Stimulated activated CD8-positive, alpha-beta memory T cell treated with anti-CD3 and anti-CD28 coated beads, Interleukin-12 subunit alpha, Interleukin-12 subunit beta, amount 100 ng/mL, for 24 hours (primary cell): ENCODE measurements at regions not wholly inside any gene's neighbourhood (a gene's known extent, or its start where the extent isn't known, plus 50 kb on each side); places are given as distances from the start of the nearest gene placed in this dataset.
"Not testable (repeated sequence)": the region's sequence is repeated elsewhere in the genome, so short reads cannot be mapped to it uniquely, and the experiment has no call there.

Experiments used
- DNase-seq: peaks from one replicate; pipeline ENCODE4 v3.0.0-alpha.2; 2020; ENCODE audit errors: extremely low read depth

GRCh38 chr3:177622982-177623617, 425.8 kb upstream of the TBL1XR1 start:
- no peak for DNase-seq

- DNase-seq: no peak
These were observed 427.5 kb upstream of the TBL1XR1 start for GRCh38 chr3:177624528-177625495.

GRCh38 chr3:177626045-177626444, 428.8 kb upstream of the TBL1XR1 start:
- DNase-seq: no peak

- DNase-seq: not testable (repeated sequence)
These were observed 430.9 kb upstream of the TBL1XR1 start for GRCh38 chr3:177628095-177628719.

- DNase-seq: no peak
These were observed 432.0 kb upstream of the TBL1XR1 start for GRCh38 chr3:177629276-177629675.

GRCh38 chr3:177633671-177634207, 436.5 kb upstream of the TBL1XR1 start:
- no peak for DNase-seq

GRCh38 chr3:177635601-177636106, 438.4 kb upstream of the TBL1XR1 start:
- not testable (repeated sequence) for DNase-seq

- DNase-seq: no peak
These were observed 443.2 kb upstream of the TBL1XR1 start for GRCh38 chr3:177640319-177640965.

- DNase-seq: no peak
These were observed 443.9 kb upstream of the TBL1XR1 start for GRCh38 chr3:177641206-177641605.

GRCh38 chr3:177642042-177642803, 444.9 kb upstream of the TBL1XR1 start:
- no peak for DNase-seq

- DNase-seq: no peak
These were observed 445.5 kb upstream of the TBL1XR1 start for GRCh38 chr3:177642804-177643125.

GRCh38 chr3:177646749-177647148, 449.5 kb upstream of the TBL1XR1 start:
- DNase-seq: no peak

GRCh38 chr3:177647341-177647740, 450.1 kb upstream of the TBL1XR1 start:
- DNase-seq: no peak

- no peak for DNase-seq
These were observed 450.6 kb upstream of the TBL1XR1 start for GRCh38 chr3:177647876-177648275.

GRCh38 chr3:177652556-177653291, 455.4 kb upstream of the TBL1XR1 start:
- no peak for DNase-seq

- no peak for DNase-seq
These were observed 460.0 kb upstream of the TBL1XR1 start for GRCh38 chr3:177657243-177657642.

- DNase-seq: no peak
These were observed 461.1 kb upstream of the TBL1XR1 start for GRCh38 chr3:177658354-177658753.

- DNase-seq: not testable (repeated sequence)
These were observed 467.3 kb upstream of the TBL1XR1 start for GRCh38 chr3:177664380-177665103.

GRCh38 chr3:177665122-177665808, 468.0 kb upstream of the TBL1XR1 start:
- no peak for DNase-seq
